Neural cell (in vitro differentiated cells): ENCODE measurements at regions not wholly inside any gene's neighbourhood (a gene's known extent, or its start where the extent isn't known, plus 50 kb on each side); places are given as distances from the start of the nearest gene placed in this dataset.

Source experiments
- H2AFZ ChIP-seq: fragments of 200-600, 300-800 bp; sonication (generic), shearing (Covaris generic); 2 replicates; pipeline ENCODE4 v1.6.0; 2014; ENCODE audit warnings: low read depth, mild to moderate bottlenecking, antibody characterized with exemption, low read length, moderate library complexity
- H3F3A ChIP-seq: fragments of 200-600 bp; shearing (Covaris generic); 2 replicates; pipeline ENCODE4 v1.6.1; 2016; ENCODE audit warnings: mild to moderate bottlenecking, moderate library complexity, mixed read lengths, antibody characterized with exemption, low read length; ENCODE audit not compliant: insufficient read depth, poor library complexity, severe bottlenecking
- H3K27ac ChIP-seq: fragments of 200-600, 300-800 bp; sonication (generic), shearing (Covaris generic); 2 replicates; pipeline ENCODE4 v1.5.1; 2014; ENCODE audit warnings: mild to moderate bottlenecking, low read length, moderate library complexity
- H3K27me3 ChIP-seq: fragments of 300-800, 200-600 bp; sonication (generic), shearing (Covaris generic); 2 replicates; pipeline ENCODE4 v1.6.0; 2014; ENCODE audit warnings: mild to moderate bottlenecking, low read depth, low read length, moderate library complexity; ENCODE audit not compliant: insufficient read depth
- H3K36me3 ChIP-seq: fragments of 300-800, 200-600 bp; sonication (generic), shearing (Covaris generic); 2 replicates; pipeline ENCODE4 v1.5.1; 2014; ENCODE audit warnings: mild to moderate bottlenecking, antibody characterized with exemption, low read length, moderate library complexity; ENCODE audit not compliant: insufficient read depth
- H3K4me2 ChIP-seq: fragments of 300-800, 200-600 bp; sonication (generic), shearing (Covaris generic); 2 replicates; pipeline ENCODE4 v1.6.0; 2014; ENCODE audit warnings: mild to moderate bottlenecking, low read length
- H3K4me3 ChIP-seq: fragments of 300-800, 200-600 bp; sonication (generic), shearing (Covaris generic); 2 replicates; pipeline ENCODE4 v1.5.1; 2014; ENCODE audit warnings: mild to moderate bottlenecking, low read length, moderate library complexity
- H3K79me2 ChIP-seq: fragments of 200-600 bp; shearing (Covaris generic); replicated peaks from 2 replicates; pipeline ENCODE4 v1.6.0; 2014; ENCODE audit warnings: mild to moderate bottlenecking, low read length, moderate library complexity; ENCODE audit not compliant: insufficient read depth
- H3K9ac ChIP-seq: fragments of 300-800, 200-600 bp; sonication (generic), shearing (Covaris generic); 2 replicates; pipeline ENCODE4 v1.6.1; 2016; ENCODE audit warnings: mild to moderate bottlenecking, low read length, mixed read lengths
- H3K9me2 ChIP-seq: fragments of 200-600 bp; shearing (Covaris generic); 2 replicates; pipeline ENCODE4 v1.6.1; 2016; ENCODE audit warnings: mild to moderate bottlenecking, low read length, mixed read lengths; ENCODE audit not compliant: insufficient read depth
- H3K9me3 ChIP-seq: fragments of 200-600, 300-800 bp; sonication (generic), shearing (Covaris generic); 2 replicates; pipeline ENCODE4 v1.6.1; 2016; ENCODE audit warnings: mild to moderate bottlenecking, mixed run types, low read length, moderate library complexity, mixed read lengths
- H4K20me1 ChIP-seq: fragments of 200-600 bp; shearing (Covaris generic); 2 replicates; pipeline ENCODE4 v1.6.1; 2016; ENCODE audit warnings: mild to moderate bottlenecking, mixed run types; ENCODE audit not compliant: insufficient read depth
- EP300 ChIP-seq: fragments of 450-650 bp; conservative IDR thresholded peaks from 2 replicates; pipeline ENCODE4 v1.6.1; 2014; ENCODE audit warnings: antibody characterized with exemption, mild to moderate bottlenecking, moderate library complexity; ENCODE audit not compliant: poor library complexity, severe bottlenecking
- EZH2 ChIP-seq: fragments of 200-600, 300-800 bp; shearing (Covaris generic), sonication (generic); IDR thresholded peaks from 2 replicates; pipeline ENCODE4 v1.6.1; 2014; ENCODE audit warnings: antibody characterized with exemption, low read length, borderline replicate concordance, mild to moderate bottlenecking; ENCODE audit not compliant: insufficient read depth, poor library complexity, severe bottlenecking
- MXI1 ChIP-seq: fragments of 450-650 bp; conservative IDR thresholded peaks from 2 replicates; pipeline ENCODE4 v1.6.1; 2014; ENCODE audit warnings: antibody characterized with exemption, mild to moderate bottlenecking; ENCODE audit not compliant: poor library complexity, severe bottlenecking
- POLR2AphosphoS5 ChIP-seq: IDR thresholded peaks from 2 replicates; pipeline ENCODE4 v1.6.1; 2012
- RAD21 ChIP-seq: fragments of 450-650 bp; conservative IDR thresholded peaks from 2 replicates; pipeline ENCODE4 v1.6.1; 2014; ENCODE audit warnings: antibody characterized with exemption, mild to moderate bottlenecking, moderate library complexity
- SMC3 ChIP-seq: fragments of 450-650 bp; conservative IDR thresholded peaks from 2 replicates; pipeline ENCODE4 v1.6.1; 2014; ENCODE audit warnings: antibody characterized with exemption, mild to moderate bottlenecking, moderate library complexity; ENCODE audit not compliant: poor library complexity
- TAF1 ChIP-seq: IDR thresholded peaks from 2 replicates; pipeline ENCODE4 v1.6.1; 2012; ENCODE audit warnings: low read depth
- TF ChIP-seq, protein P1 (sequence below): IDR thresholded peaks from 2 replicates; pipeline ENCODE4 v1.6.1; 2012; ENCODE audit warnings: borderline replicate concordance
- TF ChIP-seq, protein P2 (sequence below): fragments of 450-650 bp; IDR thresholded peaks from 2 replicates; pipeline ENCODE4 v1.5.1; 2014; ENCODE audit warnings: antibody characterized with exemption, mild to moderate bottlenecking, moderate library complexity; ENCODE audit not compliant: poor library complexity, severe bottlenecking

DNA sequence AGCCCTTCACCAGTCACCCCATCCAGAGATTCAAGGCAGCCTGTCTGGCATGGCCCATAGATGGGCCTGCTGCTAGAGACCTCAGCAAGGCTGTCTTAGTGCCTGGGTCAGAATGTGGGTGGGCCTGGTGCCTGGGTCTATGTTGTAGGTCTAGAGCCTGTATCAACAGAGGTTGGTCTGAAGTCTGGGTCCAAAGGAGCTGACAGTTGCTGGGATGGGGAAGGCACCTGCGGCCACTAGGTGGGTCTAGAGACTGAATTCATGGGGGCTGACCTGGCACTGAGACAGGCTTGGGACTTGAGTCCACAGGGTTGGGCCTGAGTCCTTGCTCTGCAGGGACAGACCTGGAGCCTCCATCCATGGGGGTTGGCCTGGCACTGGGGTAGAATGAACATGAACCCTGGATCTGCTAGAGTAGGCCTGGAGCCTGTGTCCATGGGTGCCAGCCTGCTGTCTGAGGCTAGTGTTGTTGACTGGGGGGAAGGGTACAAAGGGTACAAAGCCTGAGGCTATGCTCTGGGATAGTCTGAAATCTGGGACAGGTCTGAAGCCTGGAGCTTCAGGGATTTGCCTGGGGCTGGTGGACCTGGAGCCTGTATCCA is 516.8 kb downstream of the OLFM4 start:
- Histone ChIP-seq H3K9me2 (no peaks in the 10 kb centered on the region), H3K9me3 (no peaks in the 10 kb centered on the region), H3K36me3 (no peaks in the 10 kb centered on the region), H3K4me3 (no peak overlapping the region), H4K20me1 (no peaks in the 10 kb centered on the region), H2AFZ (no peak overlapping the region), H3K4me2 (no peak overlapping the region), H3F3A (no peaks in the 10 kb centered on the region), H3K27ac (no peak overlapping the region), H3K79me2 (no peaks in the 10 kb centered on the region), H3K27me3 (no peaks in the 10 kb centered on the region), H3K9ac (no peak overlapping the region)
- TF ChIP-seq MXI1 = no peak
- TF ChIP-seq EP300 = no peak
- TF ChIP-seq EZH2 = no peak
- no peak for TF ChIP-seq TAF1
- no peak for TF ChIP-seq RAD21
- TF ChIP-seq, protein P1, sequence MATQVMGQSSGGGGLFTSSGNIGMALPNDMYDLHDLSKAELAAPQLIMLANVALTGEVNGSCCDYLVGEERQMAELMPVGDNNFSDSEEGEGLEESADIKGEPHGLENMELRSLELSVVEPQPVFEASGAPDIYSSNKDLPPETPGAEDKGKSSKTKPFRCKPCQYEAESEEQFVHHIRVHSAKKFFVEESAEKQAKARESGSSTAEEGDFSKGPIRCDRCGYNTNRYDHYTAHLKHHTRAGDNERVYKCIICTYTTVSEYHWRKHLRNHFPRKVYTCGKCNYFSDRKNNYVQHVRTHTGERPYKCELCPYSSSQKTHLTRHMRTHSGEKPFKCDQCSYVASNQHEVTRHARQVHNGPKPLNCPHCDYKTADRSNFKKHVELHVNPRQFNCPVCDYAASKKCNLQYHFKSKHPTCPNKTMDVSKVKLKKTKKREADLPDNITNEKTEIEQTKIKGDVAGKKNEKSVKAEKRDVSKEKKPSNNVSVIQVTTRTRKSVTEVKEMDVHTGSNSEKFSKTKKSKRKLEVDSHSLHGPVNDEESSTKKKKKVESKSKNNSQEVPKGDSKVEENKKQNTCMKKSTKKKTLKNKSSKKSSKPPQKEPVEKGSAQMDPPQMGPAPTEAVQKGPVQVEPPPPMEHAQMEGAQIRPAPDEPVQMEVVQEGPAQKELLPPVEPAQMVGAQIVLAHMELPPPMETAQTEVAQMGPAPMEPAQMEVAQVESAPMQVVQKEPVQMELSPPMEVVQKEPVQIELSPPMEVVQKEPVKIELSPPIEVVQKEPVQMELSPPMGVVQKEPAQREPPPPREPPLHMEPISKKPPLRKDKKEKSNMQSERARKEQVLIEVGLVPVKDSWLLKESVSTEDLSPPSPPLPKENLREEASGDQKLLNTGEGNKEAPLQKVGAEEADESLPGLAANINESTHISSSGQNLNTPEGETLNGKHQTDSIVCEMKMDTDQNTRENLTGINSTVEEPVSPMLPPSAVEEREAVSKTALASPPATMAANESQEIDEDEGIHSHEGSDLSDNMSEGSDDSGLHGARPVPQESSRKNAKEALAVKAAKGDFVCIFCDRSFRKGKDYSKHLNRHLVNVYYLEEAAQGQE = no peak

DNA sequence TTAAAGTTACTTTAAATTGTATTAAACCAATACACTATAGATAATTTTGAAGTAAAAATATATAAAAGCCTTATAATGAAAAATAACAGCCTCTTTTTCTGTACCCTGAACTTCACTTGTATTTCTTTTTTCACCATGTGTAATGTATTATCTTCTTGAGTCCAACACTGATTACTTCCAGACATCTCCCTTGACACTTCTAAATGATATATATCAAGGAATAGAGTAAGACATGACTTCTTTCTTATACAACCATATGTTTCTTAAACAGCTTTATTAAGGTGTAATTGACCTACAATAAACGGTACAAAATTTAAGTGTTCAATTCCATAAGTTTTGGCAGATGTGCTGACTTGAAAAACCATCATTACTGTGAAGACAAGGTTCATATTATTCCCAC is 531.9 kb downstream of the OLFM4 start:
- Histone ChIP-seq H3K27ac (no peak overlapping the region), H3K36me3 (no peaks in the 10 kb centered on the region), H3K27me3 (no peaks in the 10 kb centered on the region), H3K9me3 (no peaks in the 10 kb centered on the region), H3K79me2 (no peaks in the 10 kb centered on the region), H4K20me1 (no peaks in the 10 kb centered on the region), H3K9me2 (no peaks in the 10 kb centered on the region), H2AFZ (no peak overlapping the region), H3K9ac (no peak overlapping the region), H3K4me2 (no peak overlapping the region), H3F3A (no peaks in the 10 kb centered on the region), H3K4me3 (no peak overlapping the region)
- TF ChIP-seq RAD21 (no peak), MXI1 (no peak), POLR2AphosphoS5 (no peak), EZH2 (no peak), EP300 (no peak), SMC3 (no peak), TAF1 (no peak)
- TF ChIP-seq, protein P2, sequence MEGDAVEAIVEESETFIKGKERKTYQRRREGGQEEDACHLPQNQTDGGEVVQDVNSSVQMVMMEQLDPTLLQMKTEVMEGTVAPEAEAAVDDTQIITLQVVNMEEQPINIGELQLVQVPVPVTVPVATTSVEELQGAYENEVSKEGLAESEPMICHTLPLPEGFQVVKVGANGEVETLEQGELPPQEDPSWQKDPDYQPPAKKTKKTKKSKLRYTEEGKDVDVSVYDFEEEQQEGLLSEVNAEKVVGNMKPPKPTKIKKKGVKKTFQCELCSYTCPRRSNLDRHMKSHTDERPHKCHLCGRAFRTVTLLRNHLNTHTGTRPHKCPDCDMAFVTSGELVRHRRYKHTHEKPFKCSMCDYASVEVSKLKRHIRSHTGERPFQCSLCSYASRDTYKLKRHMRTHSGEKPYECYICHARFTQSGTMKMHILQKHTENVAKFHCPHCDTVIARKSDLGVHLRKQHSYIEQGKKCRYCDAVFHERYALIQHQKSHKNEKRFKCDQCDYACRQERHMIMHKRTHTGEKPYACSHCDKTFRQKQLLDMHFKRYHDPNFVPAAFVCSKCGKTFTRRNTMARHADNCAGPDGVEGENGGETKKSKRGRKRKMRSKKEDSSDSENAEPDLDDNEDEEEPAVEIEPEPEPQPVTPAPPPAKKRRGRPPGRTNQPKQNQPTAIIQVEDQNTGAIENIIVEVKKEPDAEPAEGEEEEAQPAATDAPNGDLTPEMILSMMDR = no peak
- TF ChIP-seq, protein P1 = no peak
